HG02884 (cell line): ENCODE measurements at regions not wholly inside any gene's neighbourhood (a gene's known extent, or its start where the extent isn't known, plus 50 kb on each side); places are given as distances from the start of the nearest gene placed in this dataset.

ENCODE experiments used
- ATAC-seq: cut with Tn5 transposase; IDR thresholded peaks from one replicate; pipeline ENCODE4 v1.9.1; 2021; ENCODE audit warnings: mild to moderate bottlenecking, moderate library complexity; ENCODE audit not compliant: unreplicated experiment

DNA sequence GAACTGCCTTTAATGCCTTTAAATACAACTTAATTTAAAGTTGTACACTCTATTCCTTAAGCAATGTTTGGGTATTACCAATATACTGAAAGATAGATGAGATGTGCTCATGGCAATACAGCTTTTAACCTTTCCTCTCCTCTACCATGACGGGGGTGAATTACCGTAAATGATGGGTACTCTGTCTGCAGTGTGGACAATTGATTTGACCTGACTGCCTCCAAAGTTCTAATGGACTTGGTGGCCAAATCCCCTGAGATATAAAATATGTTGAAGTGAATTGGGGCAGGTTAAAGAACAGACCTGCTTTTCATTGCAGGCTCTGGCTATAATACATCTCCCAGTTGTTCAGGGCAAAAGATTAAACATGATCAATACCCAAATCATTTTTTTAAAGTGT lies 367.4 kb upstream of the NR5A2 start:
- no peak for ATAC-seq

DNA sequence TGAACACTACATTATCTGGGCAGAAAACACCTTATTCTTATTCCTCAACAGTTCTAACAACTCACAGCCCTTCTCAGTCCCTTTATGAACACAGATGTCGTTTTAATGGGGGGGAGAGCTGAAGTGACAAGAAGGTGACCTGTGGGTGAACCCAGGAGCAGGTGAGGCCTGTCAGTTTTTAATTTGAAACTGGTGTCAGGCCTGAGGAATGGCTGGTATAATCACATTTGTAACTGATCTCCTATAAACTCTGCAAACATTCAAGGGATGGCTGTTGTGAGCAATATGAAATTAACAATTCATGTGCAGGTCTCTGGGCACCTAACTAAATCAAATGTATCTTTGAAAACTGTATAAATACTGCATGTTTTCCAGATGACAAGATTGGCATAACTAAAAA lies 362.1 kb upstream of the NR5A2 start:
- ATAC-seq: no peak

DNA sequence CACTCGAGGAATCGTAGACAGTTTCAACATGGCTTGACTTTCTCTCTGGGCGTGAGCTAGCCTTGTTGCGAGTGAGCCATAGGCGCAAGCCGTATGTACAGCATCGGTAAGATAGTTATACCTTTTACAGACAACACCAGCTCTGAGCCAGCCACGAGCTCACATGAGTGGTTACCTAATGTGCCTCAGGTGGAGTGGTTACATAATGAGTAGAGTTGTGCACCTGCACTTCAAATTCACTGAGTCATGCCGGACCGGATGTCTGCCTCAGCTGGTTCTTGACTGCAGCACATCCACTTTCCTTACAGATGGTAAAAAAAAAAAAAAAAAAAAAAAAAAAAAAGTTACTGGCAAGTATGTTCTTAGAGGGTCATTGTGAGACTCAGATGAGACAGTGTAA lies 360.4 kb upstream of the NR5A2 start:
- no peak for ATAC-seq

DNA sequence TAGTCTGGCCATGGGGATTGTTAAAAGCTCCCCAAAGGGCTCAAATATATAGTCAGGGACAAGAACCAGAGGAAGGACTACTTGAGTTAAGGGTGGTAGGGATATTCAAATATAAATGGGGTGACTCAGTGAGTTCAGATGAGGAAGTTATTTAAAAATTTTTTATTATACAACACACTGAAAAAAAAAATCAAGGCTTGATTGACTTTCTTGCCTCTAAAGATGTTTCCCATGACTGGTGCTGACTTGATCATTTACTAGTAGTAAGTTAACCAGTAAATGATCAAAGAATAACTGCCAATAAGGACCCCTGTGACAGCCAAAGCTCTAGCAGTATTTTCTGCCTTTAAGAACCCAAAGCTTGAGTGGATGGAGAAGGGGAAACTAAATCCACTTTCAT lies 357.6 kb upstream of the NR5A2 start:
- ATAC-seq: no peak

DNA sequence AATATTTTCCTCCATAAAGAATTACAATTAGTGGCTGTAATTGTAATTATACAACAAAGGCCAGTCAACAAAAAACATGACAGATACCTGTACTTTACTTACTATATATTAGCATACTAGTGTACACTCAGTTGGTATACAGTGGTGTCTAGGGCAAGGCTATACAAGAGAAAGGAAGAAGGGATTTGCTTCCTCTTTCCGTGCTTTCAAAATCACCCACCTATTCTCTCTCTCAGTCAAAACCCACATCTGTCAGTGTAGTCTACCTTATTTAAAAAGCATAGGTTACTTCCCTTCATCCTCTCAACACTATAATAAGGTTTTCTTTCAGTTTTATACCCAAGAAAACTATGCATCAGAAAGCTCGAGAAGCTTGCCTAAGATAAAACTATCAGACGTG lies 355.8 kb upstream of the NR5A2 start:
- no peak for ATAC-seq

DNA sequence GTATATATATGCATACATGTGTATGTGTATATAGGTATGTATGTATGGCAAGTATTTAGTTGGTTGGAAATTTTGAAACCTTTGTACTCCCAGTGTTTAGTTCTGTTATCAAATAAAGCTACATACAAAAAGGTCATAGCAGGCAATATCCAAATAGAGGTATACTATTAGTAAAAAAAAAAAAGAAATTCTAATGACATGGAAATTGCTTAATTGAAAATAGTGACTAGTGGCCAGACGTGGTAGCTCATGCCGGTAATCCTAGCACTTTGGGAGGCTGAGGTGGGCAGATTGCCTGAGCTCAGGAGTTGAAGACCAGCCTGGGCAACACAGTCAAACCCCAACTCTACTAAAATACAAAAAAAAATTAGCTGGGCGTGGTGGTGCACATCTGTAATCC lies 351.6 kb upstream of the NR5A2 start:
- no peak for ATAC-seq

DNA sequence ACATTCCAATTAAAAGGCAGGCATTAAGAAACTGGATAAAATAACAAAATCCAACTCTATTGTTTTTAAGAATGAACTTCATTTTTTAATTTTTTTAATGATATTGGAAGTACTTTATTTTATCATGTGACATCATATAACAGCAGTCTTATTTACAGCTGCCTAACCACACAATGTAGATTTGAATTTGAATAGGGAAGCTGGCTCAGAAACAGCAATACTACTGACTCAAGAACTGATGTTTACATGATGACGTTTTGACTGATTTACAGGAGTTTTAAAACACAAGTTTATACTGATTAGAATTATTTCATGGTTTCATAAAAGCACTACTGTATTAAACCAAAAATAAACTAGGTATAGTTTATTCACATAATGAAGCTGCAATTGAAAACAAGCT lies 348.7 kb upstream of the NR5A2 start:
- no peak for ATAC-seq

DNA sequence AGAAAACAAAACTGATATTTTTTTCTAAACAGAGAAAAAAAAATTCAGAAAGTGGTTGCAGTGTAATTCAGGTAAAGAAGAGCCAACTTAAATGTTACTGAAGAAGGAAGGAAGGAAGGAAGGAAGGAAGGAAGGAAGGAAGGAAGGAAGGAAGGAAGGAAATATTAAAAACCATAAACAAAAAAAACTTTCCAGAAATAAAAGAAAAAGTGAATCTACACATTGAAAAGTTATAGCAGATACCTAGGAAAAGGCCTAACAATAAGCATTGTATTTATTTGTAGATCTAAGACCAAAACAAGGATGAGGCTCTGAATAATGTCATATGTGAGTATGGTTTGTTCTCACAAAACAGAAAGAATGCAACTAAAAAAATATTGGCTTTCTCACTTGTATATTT lies 345.4 kb upstream of the NR5A2 start:
- no peak for ATAC-seq

DNA sequence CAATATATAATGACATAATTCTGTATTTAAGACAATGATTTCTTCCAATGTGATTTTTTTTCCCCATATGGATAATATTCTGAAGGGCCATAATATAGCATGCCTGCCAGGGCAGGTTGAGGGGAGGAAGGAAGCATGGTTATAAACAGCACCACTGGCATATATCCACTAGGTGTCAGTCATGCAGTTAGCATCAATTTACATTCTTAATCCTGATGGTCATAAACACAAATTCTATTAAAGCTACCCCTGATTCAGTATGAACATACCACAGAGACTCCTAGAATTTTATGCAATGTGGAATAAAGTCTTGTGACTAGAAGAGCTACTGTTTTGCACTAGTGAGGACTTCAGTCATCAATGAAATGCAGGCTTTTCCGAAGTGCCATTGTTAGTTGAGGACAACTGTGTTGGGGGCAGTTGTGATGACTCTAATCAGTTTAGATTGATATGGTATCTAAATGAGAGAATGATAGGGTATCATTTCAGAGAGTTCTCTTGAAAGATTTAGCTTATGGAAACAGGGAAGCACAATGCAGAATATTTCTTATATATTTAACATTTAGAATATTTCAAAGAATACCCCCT lies 342.7 kb upstream of the NR5A2 start:
- ATAC-seq: peak; percentile 78

DNA sequence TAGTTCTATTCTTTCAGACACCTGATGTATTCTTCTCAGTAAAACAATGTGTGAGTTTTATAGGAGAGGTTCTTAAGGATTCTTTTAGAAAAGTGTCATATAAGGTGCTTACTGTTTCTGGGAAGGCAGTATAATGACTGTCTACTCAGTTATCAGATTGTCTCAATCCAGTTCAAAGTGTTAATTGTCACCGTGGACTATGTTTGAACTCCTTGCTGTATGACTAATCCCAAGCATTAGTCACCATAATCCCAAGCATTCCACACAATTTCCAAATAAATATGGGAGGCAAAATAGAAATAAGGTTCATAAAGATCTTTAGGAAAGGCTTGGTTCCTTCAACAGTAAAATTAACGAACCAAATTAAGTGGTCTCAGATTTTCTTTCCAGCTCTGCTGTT lies 342.1 kb upstream of the NR5A2 start:
- no peak for ATAC-seq

DNA sequence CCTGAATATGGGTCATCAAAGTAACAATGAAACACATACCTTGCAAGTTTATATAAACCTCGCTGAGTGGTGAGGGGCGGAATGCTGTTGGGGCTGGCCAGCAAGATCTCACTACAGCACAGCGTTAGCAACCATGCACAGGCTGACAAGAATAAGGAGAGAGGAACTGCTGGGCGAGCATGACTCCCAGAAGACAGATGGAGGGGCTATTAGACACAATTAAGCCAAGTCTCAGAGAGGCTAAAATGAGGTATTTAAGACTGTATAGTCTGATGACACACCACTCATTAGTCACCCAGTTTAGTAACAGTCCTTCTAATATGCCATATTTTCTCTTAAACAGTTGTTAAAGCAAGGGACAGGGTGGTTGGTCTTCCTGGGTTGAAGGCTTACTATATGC lies 340.2 kb upstream of the NR5A2 start:
- ATAC-seq: no peak

DNA sequence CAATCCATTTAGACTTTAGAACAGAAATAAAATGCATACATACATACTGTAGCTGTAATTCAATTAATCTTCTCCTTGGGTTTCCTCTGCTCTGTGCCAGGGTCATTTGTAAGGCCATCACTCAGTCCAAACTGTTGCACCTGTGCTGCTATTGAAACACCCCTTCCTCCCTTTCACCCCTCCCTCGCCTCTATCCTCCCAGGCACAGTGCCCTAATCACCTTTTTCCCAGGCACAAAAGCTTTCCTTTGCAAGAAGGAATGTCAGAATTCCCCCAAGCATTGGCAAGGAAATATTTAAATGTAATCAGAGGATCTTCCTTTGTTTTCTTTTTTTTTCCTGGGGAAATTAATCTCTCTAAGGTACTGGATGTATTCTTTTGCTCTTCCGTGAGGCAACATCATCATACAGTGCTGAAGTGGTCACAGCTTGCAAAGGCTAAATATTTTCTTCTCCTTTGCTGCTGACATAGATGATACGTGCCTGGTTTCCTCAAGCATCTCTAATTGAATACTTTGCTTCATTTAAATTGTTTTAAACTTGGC lies 339.3 kb upstream of the NR5A2 start:
- no peak for ATAC-seq

DNA sequence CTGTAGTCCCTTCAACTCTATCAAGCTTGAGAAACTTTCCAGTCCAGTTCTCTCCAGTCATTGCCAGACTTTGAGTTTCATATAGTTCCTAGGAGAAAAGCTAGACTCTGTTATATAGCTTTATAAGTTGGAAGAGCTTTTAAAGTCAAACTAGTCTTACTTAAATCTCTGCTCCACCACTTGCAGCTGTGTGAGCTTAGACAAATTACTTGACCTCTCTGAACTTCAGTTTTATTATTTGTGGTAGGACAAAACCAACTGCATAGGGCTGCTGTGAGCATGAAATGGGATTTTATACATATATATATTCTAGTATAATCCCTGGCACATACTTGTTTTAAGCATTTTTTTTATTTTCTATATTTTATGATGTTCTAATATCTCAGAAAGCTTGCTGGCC lies 338.7 kb upstream of the NR5A2 start:
- ATAC-seq: no peak

DNA sequence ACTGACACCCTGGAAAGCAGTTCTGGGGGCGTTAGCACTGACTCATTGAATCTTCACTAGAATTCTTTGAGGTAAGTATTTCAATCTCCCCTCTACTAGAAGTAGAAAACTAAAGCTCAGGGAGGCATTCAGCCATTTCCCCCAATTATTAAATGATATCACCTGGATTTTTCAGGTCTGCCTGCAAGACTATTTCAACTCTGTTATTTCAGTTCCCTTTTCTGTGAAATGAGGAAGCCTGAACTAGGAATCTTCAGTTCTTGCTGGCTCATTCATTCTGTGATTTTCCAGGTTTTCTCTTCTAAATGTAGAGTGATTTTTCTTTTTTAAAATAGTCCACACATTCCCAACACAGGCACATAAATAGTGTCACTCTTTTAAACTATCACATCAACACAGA lies 337.0 kb upstream of the NR5A2 start:
- no peak for ATAC-seq

DNA sequence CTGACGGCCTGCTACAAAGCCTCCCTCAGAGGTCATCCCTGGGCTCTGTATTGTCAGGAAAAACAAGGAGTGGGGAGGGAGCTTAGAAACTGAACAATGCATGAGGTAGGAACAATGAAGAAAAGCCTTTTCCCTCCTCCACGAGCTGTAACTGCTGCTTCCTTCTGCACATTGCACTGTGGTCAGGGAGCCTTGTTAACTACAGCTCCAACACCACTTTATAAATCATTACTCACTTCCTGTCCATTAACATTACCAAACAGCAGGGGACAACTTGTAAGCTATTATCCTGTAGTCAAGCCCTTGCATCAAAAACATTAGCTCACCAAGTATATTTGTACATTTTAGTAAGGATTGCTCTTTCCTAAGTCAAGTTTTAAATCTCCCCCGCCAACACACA lies 336.0 kb upstream of the NR5A2 start:
- ATAC-seq: no peak

DNA sequence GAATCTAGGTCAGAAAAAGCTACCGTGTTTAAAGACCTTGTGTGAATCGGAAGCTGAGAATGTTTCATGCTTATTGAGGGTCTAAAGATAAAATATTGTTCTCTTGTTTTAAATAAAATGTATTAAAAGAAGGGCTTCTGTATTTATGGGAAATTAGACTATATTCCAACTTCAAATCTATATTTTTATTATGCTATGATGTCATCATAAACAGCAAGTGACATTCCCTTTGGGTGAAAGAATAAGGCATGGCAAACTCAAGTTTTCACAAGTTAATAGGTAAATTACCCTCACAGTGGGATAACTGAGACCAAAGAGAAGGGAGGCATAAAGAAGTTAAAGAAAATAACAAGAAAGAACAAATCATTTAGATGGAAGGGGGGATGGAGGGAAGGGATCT lies 333.8 kb upstream of the NR5A2 start:
- no peak for ATAC-seq

DNA sequence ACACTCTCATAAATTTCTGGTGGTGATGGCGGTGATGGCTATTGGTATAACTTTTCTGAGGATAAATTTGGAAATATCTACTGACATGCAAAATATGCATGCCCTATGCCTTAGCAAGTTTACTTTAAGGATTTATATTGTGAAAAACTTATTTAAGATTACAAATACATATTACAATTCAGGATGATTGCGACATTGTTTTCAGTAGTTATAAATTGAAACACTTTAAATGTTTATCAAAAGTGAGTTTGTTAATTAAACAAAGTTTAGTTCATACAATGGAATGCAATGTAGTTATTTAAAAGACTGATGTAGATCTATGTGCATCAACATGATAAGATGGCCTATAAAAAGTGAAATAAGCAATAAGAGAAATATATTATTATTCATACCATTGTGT lies 331.3 kb upstream of the NR5A2 start:
- ATAC-seq: no peak

DNA sequence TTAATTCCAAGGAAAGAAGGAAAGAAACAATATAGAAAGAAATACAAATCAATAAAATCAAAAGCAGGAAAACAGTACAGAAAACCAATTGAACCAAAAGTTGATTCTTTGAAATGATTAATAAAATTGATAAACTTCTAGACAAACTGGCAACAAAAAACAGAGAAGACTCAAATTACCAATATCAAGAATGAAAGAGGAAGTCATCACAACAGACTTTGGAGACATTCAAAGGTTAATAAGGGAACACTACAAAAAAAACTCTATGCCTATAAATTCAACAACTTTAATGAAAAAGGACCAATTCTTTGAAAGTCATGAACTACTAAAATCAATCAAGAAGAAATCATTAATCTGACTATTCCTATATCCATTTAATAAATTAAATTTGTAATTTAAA lies 329.3 kb upstream of the NR5A2 start:
- no peak for ATAC-seq

DNA sequence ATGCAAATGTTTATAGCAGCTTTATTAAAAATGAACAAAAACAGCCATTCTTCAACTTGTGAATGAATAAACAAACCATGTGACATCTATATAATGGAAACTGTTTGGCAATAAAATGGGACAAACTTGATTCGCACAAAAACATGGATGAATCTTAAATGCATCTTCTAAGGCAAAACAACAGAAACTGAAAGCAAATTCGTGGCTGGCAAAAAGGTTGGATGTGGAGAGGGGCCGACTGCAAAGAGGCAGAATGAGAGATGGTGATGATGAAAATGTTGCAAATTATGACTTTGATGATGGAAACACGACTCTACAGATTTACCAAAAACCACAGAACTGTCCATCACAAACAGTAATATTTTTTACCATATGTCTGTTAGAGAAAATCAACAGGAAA lies 327.0 kb upstream of the NR5A2 start:
- no peak for ATAC-seq

DNA sequence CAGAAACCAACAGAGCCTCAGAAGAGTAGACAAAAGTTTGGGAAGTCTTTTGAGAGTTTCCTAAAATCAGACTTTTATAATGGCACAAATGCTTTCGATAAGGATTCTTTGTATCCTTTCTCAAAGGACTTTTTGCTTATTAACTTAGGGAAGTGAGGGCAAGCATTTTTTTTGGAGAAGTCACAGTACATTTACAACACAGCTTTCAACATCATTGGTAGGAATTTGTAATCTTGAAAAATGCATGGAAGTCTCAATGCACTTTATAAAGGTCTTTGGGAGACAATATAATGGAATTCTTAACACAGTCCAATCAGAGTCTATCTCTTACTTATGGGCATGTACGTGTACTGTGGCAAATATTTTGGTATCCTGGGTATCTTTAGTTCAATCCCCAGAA lies 325.8 kb upstream of the NR5A2 start:
- ATAC-seq: no peak

DNA sequence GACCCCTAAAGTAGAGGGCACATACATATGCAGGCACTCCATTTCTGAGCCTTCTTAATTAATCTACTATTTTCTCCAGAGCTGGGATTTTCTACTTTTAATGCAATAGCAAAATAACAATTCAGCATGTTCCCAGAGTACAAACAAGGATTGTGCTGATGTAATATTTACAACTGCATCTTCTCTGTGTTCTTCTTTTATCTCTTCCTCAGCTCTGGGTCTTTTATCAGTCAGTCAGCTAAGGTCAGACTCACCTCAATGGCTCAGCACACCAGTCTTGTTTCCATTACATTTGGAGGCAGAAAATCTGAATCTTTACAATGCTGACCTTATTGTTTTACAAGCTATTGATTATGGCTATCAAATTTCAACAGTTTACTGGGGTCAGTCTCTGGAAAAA lies 323.3 kb upstream of the NR5A2 start:
- ATAC-seq: no peak

DNA sequence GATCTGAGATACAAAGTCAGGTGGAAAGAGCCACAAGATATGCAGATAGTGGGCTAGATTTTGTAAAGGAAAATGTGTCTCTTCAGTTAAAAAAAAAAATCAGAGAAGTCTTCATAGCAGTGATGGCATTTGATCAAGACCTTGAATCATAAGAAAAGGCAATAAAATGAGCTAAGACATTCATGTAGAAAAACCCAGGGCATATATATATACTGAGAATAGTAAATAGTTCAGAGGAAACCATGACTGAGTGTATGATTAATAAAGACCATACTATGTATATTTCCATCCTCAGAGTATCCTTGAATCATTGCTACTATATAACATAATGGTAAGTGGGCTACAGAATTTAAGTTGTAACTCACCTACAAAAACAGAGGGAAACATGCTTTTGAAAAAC lies 321.7 kb upstream of the NR5A2 start:
- ATAC-seq: no peak

DNA sequence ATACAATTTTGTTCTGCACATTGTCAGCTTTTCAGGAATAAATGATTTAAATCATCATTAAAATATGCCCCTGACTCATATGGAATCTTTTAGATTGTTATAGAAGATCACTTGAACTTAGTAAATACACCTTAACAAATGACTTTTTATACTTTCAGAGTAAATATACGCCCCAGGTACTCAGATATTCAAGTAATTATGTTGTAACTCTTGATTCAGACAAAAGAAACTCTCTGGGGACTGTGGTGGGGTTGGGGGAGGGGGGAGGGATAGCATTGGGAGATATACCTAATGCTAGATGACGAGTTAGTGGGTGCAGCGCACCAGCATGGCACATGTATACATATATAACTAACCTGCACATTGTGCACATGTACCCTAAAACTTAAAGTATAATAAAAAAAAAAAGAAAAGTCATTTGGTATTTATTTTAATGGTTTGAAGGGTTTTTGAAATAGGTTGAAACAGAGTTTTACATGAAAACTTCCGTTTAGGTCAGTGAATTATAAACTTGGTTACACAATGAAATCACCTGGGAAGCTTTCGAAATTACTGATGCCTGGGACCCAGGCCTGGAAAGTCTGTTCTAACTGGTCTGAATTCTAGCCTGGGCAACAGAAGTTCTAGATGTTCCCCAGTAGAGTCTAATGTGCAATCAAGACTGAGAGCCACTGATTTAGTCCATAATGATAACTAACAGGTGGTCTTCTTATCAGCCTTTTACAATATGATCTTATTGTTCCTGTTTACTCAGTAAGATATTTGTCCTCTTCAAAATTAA lies 320.5 kb upstream of the NR5A2 start:
- ATAC-seq: no peak
